T-helper 1 cell treated with Interleukin-12 subunit alpha and Interleukin-12 subunit beta and Interleukin-4 antibody, amounts not matched to agents 30 μg/mL and 1 μg/mL, for 36 hours (primary cell): ENCODE measurements at regions not wholly inside any gene's neighbourhood (a gene's known extent, or its start where the extent isn't known, plus 50 kb on each side); places are given as distances from the start of the nearest gene placed in this dataset.

ENCODE experiments used
- H3K27ac Mint-ChIP-seq: one replicate; pipeline ENCODE4 v1.8.0; 2021; ENCODE audit warnings: mild to moderate bottlenecking, mixed read lengths
- H3K27me3 Mint-ChIP-seq: one replicate; pipeline ENCODE4 v1.8.0; 2021; ENCODE audit warnings: low read depth, mixed read lengths
- H3K36me3 Mint-ChIP-seq: one replicate; pipeline ENCODE4 v1.8.0; 2021; ENCODE audit warnings: low read depth, mixed read lengths
- H3K4me1 Mint-ChIP-seq: one replicate; pipeline ENCODE4 v1.8.0; 2021; ENCODE audit warnings: low read depth, mixed read lengths
- H3K4me3 Mint-ChIP-seq: one replicate; pipeline ENCODE4 v1.8.0; 2021; ENCODE audit warnings: mild to moderate bottlenecking, moderate library complexity, mixed read lengths
- H3K9me3 Mint-ChIP-seq: one replicate; pipeline ENCODE4 v1.8.0; 2021; ENCODE audit warnings: mixed read lengths

DNA sequence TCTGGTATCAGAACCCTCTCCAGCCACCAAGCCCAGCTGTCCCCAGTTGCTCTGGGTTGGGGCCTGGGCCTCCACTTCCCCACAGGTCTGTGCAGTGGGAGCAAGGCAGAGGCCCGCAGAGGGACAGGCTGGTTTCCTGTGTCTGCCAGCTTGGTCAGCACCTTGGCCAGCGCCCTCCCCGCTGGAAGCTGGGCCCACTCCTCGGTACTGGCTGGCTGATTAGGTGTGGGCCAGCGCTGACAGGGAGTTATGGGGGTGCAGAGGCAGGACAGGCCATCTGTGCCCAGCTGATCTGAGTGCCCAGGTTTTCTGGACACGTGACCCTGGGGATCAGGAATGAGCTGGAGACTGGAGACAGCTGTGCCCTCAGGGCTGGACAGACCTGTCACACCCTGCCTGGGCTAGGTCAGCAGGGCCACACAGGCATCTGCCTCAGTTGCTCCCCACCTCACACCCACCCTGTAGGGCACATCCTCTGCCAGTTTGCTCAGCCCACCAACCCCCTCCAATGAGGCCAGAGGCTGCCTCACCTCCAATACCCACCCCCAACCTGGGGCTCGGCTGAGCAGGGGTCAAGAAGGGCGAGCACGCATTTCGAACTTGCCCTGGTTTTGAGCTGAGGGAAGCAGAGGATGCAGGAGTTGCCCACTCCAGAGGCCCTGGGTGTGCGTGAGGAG lies 175.3 kb downstream of the IGLL1 start:
- Mint-ChIP-seq H3K36me3 (no peaks in the 10 kb centered on the region), H3K27me3 (peaks cover 5% of the 10 kb centered on the region), H3K4me1 (no peaks in the 10 kb centered on the region), H3K9me3 (no peaks in the 10 kb centered on the region), H3K4me3 (no peak overlapping the region), H3K27ac (no peak overlapping the region)

DNA sequence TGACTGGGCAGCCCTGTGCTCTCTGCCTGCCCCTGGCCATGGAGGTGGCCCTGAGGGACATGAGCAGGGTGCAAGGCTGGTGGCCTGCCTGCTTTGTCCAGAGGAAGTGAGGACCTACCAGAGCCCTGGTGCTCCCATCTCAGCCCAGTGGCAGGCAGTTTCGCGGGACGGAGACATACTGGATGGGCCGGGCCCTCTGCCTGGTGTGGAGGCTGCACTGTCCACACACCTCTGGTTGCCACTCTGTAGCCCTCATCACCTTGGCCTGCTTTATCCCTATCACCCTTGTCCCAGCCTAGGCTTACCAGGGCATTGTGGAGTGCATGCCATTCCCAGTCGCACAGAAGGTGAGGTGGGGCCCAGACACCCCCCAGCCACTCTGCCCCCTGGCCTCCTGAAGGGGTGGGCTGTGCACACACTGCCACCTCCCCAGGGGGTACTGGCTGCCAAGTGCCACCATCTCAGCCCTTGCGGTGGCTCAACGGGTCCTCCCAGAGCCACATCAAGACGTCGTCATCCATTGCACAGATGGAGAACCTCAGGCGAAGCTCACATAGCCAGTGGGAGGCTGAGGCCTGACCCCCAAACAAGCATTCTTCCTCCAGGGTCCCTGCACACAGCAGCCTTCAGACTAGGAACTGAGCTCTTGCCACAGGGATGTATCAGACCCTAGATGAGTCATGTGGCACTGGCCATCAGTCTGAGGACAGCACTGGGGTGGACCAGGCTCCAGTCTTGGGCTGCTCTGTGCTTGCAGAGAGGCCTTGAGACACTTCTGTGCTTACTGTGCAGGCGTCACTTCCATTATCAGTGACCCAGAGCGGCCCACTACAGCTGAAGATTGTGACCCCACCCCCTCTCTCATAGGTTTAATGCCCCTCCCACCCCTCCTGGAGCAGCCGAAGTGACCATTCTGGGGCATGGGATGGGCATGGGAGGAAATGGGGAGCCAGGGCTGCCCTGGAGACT lies 176.1 kb downstream of the IGLL1 start:
- Mint-ChIP-seq H3K4me3 (no peak overlapping the region), H3K36me3 (no peaks in the 10 kb centered on the region), H3K9me3 (no peaks in the 10 kb centered on the region), H3K27me3 (peaks cover 5% of the 10 kb centered on the region), H3K27ac (no peak overlapping the region), H3K4me1 (no peaks in the 10 kb centered on the region)

- Mint-ChIP-seq H3K4me1 (no peaks in the 10 kb centered on the region), H3K4me3 (no peak overlapping the region), H3K36me3 (no peaks in the 10 kb centered on the region), H3K9me3 (no peaks in the 10 kb centered on the region), H3K27ac (no peak overlapping the region), H3K27me3 (peaks cover 5% of the 10 kb centered on the region)
Measured at GRCh38 chr22:23403152-23403719, 176.9 kb downstream of the IGLL1 start.

GRCh38 chr22:23402275-23403151 lies 177.6 kb downstream of the IGLL1 start:
- Mint-ChIP-seq H3K36me3 (no peaks in the 10 kb centered on the region), H3K27ac (no peak overlapping the region), H3K9me3 (no peaks in the 10 kb centered on the region), H3K4me3 (no peak overlapping the region), H3K27me3 (peaks cover 5% of the 10 kb centered on the region), H3K4me1 (no peaks in the 10 kb centered on the region)

- Mint-ChIP-seq H3K9me3 (no peaks in the 10 kb centered on the region), H3K4me1 (no peaks in the 10 kb centered on the region)
Measured at GRCh38 chr22:23401910-23402274, 178.2 kb downstream of the IGLL1 start.

GRCh38 chr22:23401111-23401909 lies 178.8 kb downstream of the IGLL1 start:
- Mint-ChIP-seq H3K4me3 (no peak overlapping the region), H3K36me3 (no peaks in the 10 kb centered on the region), H3K27ac (no peak overlapping the region)

More at GRCh38 chr22:23401910-23402274, 178.2 kb downstream of the IGLL1 start:
- H3K27me3 Mint-ChIP-seq: peaks cover 5% of the 10 kb centered on the region
- no peak overlapping the region for H3K27ac Mint-ChIP-seq
- no peak overlapping the region for H3K4me3 Mint-ChIP-seq
- H3K36me3 Mint-ChIP-seq: no peaks in the 10 kb centered on the region

DNA sequence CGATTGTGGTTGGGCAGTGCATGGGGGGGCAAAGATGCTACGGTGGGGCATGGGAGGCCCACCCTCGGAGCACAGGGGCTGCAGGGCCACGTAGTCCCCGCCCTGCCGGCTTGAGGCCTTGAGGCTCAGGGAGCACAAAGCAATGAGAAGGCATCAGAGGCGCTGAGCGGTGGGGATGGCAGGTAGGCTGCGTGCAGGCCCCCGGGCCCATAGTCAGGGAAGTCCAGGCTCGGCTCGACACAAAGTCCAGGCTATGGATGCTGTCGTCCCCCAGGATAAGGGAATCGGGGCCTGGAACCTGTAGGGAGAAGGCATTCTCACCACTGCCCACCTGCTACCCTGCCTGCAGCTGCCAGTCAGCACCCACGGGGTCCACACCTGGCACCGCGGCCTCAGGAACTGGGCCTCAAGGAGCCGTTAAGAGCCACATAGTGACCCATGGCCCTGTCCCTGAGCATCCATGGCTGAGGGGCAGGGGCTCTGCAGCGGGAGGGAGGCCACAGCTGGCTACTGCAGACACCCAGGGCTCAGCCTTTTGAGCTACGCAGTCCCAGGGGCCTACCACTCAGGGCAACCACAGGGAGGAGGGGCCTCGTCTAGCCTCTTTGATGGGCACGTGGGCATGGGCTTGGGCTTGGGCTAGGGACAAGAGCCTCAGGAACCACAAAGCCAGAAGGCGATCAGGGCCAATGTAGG lies 179.7 kb downstream of the IGLL1 start:
- Mint-ChIP-seq H3K36me3 (no peaks in the 10 kb centered on the region), H3K9me3 (no peaks in the 10 kb centered on the region), H3K4me1 (no peaks in the 10 kb centered on the region), H3K4me3 (no peak overlapping the region), H3K27me3 (no peaks in the 10 kb centered on the region), H3K27ac (no peak overlapping the region)

More at GRCh38 chr22:23401111-23401909, 178.8 kb downstream of the IGLL1 start:
- Mint-ChIP-seq H3K27me3 (peaks cover 4% of the 10 kb centered on the region), H3K9me3 (no peaks in the 10 kb centered on the region), H3K4me1 (no peaks in the 10 kb centered on the region)

DNA sequence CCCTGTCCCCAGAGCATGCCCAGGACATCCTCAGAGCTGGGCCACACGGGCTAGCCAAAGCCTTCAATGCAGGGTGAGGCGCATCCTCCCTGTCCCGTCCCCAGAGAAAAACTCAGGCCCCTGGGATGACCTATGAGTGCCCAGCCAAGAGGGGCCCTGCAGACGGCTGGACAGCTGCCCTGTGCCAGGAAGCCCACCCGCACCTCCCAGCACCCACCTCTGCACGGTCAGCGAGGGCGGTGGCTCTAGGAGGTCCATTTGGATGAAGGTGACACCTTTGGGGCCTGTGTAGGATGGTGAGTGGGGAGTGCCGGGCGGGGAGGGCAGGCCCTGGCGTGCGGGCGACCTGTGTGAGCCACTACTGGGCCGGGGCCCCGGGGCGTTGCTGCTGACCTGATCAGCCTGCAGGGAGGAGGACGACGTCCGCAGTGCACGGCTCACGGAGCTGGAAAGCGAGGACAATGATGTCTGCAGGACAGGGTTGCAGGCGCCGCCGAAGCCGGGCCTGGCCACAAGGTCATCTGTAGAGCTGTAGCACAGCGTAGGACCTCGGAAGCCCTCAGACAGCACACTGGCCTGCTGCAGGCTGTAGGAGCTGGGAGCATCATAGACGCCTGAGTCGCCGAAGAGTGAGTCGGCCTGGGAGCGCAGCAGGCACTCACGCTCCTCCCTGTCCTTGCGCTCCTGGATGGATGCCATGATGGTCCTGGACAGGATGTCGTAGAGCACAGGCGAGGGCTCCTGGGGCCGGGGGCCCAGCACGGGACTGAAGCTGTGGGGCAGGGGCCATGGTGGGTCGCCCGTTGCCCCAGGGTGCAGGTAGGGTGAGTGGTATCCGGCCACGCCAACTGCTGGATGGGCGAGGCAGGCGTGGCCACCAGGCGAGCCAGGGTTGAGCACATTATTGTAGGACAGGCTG lies 180.5 kb downstream of the IGLL1 start:
- no peaks in the 10 kb centered on the region for H3K36me3 Mint-ChIP-seq
- H3K4me3 Mint-ChIP-seq: no peak overlapping the region
- H3K9me3 Mint-ChIP-seq: no peaks in the 10 kb centered on the region
- no peaks in the 10 kb centered on the region for H3K4me1 Mint-ChIP-seq
- no peaks in the 10 kb centered on the region for H3K27me3 Mint-ChIP-seq
- H3K27ac Mint-ChIP-seq: no peak overlapping the region

- H3K36me3 Mint-ChIP-seq: no peaks in the 10 kb centered on the region
Measured at GRCh38 chr22:23398701-23399366, 181.3 kb downstream of the IGLL1 start.

DNA sequence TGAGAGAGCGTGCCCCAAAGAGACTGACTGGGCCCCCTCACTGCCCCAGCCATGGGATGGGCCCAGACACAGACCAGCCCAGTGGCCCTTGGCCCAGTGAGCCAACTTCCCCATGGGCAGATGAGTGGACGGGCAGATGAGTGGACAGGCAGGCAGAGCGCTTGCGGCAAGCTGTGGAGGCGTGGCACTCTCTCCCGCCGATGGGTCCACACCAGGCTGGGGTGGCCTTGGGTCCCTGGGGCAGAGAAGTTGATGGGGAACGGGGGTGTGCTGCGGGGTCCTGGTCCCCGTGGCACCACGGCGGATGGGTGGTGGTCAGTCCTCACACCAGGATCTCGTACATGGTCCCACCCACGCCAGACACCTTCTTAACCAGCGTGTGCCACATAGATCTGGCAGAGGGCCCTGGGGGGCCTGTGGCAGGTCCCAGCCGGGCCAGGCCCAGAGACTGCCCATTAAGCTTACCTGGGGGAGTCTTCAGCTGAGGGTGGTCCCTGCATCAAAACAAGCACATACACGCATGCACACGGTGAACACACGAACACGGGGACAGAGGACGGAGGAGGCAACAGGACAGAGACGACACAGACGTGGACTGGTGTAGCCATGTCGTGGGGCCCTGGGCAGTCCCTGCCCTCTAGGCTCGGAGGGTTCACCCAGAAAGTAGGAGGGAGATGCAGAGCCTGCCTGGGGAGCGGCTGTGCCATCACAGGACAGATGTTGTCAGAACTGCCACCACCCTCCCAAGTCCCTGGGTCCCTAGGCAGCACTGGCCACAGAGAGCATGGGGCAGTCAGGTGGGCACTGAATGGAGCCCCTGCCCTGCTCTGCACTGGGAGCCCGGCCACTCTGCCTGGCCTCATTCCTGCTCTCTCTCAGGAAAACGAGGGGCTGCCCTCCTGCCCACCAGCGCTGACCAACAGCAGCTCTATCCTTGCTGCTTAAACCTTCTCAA lies 182.2 kb downstream of the IGLL1 start:
- H3K4me1 Mint-ChIP-seq: no peaks in the 10 kb centered on the region
- no peaks in the 10 kb centered on the region for H3K9me3 Mint-ChIP-seq
- H3K36me3 Mint-ChIP-seq: no peaks in the 10 kb centered on the region
- no peak overlapping the region for H3K4me3 Mint-ChIP-seq
- H3K27me3 Mint-ChIP-seq: no peaks in the 10 kb centered on the region
- H3K27ac Mint-ChIP-seq: no peak overlapping the region

More at GRCh38 chr22:23398701-23399366, 181.3 kb downstream of the IGLL1 start:
- Mint-ChIP-seq H3K4me1 (no peaks in the 10 kb centered on the region), H3K27me3 (no peaks in the 10 kb centered on the region), H3K27ac (no peak overlapping the region), H3K4me3 (no peak overlapping the region), H3K9me3 (no peaks in the 10 kb centered on the region)

DNA sequence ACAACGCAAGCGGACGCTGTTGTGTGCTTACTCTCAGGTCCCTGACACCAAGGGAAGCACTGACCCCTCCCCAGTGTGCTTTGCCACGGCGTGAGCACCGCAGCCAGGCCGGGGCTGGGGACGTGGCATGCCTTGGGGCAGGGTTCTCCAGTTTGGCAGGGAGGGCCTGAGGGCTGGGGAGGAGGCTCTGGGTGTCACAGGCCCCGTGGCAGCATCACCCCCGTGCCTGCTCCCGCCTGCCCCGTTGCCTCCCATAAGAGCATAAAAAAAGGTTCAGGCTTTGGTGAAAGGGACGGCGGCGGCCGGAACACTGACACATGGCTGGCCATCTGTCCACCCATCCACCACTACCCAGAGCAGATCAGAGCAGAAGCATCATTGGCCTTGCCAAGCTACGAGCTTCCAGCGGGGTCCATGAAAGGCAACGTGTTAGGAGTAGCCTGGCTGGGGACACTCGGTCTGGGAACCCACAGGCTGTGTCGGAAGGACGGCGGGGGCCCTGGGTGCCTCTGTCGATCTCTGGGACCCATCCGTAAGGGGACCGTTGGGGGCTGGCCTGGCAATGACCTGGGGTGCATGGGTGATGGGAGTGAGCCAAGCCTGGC lies 183.0 kb downstream of the IGLL1 start:
- no peaks in the 10 kb centered on the region for H3K27me3 Mint-ChIP-seq
- H3K9me3 Mint-ChIP-seq: no peaks in the 10 kb centered on the region
- H3K36me3 Mint-ChIP-seq: no peaks in the 10 kb centered on the region
- H3K27ac Mint-ChIP-seq: no peak overlapping the region
- no peaks in the 10 kb centered on the region for H3K4me1 Mint-ChIP-seq
- H3K4me3 Mint-ChIP-seq: no peak overlapping the region
